ENCODE measurements at regions not wholly inside any gene's neighbourhood (a gene's known extent, or its start where the extent isn't known, plus 50 kb on each side); places are given as distances from the start of the nearest gene placed in this dataset.

GRCh38 chr16:51008037-51008436 lies 143.0 kb downstream of the SALL1 start:
- H3K27ac ChIP-seq (replicated peaks), result no peak overlapping the region
- no peaks in the 10 kb centered on the region for H3K4me1 ChIP-seq
- no peak for TF ChIP-seq CTCF (IDR thresholded peaks at IDR 0.05; ENCODE audit: borderline replicate concordance)
- DNase-seq, result no peak
- no peaks in the 10 kb centered on the region for H3K36me3 ChIP-seq
- no peak overlapping the region for H3K4me3 ChIP-seq
- H3K27me3 ChIP-seq (ENCODE audit: low read depth), result peaks cover 30% of the 10 kb centered on the region
- H3K9me3 ChIP-seq (replicated peaks), result peaks cover 21% of the 10 kb centered on the region
- intact Hi-C loops (cut with micrococcal nuclease), result no loop called here

- DNase-seq, result no peak
- no peak overlapping the region for H3K27ac ChIP-seq (replicated peaks)
- H3K36me3 ChIP-seq, result no peaks in the 10 kb centered on the region
- intact Hi-C loops (cut with micrococcal nuclease), result no loop called here
- no peaks in the 10 kb centered on the region for H3K4me1 ChIP-seq
- TF ChIP-seq CTCF (IDR thresholded peaks at IDR 0.05; ENCODE audit: borderline replicate concordance), result no peak
- H3K4me3 ChIP-seq, result no peak overlapping the region
- peaks cover 8% of the 10 kb centered on the region for H3K9me3 ChIP-seq (replicated peaks)
- H3K27me3 ChIP-seq (ENCODE audit: low read depth), result peaks cover 31% of the 10 kb centered on the region
These were observed 147.1 kb downstream of the SALL1 start for GRCh38 chr16:51003850-51004566.

GRCh38 chr16:51002881-51003490 lies 148.1 kb downstream of the SALL1 start:
- TF ChIP-seq CTCF (IDR thresholded peaks at IDR 0.05; ENCODE audit: borderline replicate concordance), result no peak
- no peak overlapping the region for H3K27ac ChIP-seq (replicated peaks)
- H3K9me3 ChIP-seq (replicated peaks), result peaks cover 7% of the 10 kb centered on the region
- no peaks in the 10 kb centered on the region for H3K36me3 ChIP-seq
- no peaks in the 10 kb centered on the region for H3K4me1 ChIP-seq
- DNase-seq, result no peak
- intact Hi-C loops (cut with micrococcal nuclease), result no loop called here
- H3K4me3 ChIP-seq, result no peak overlapping the region
- H3K27me3 ChIP-seq (ENCODE audit: low read depth), result peaks cover 25% of the 10 kb centered on the region

GRCh38 chr16:50999181-50999580 lies 151.9 kb downstream of the SALL1 start:
- intact Hi-C loops (cut with micrococcal nuclease), result no loop called here
- H3K36me3 ChIP-seq, result no peaks in the 10 kb centered on the region
- no peak for TF ChIP-seq CTCF (IDR thresholded peaks at IDR 0.05; ENCODE audit: borderline replicate concordance)
- no peak overlapping the region for H3K27ac ChIP-seq (replicated peaks)
- no peaks in the 10 kb centered on the region for H3K4me1 ChIP-seq
- H3K9me3 ChIP-seq (replicated peaks), result no peaks in the 10 kb centered on the region
- no peak overlapping the region for H3K4me3 ChIP-seq
- H3K27me3 ChIP-seq (ENCODE audit: low read depth), result peaks cover 10% of the 10 kb centered on the region
- no peak for DNase-seq

GRCh38 chr16:50998411-50998810 lies 152.7 kb downstream of the SALL1 start:
- intact Hi-C loops (cut with micrococcal nuclease), result no loop called here
- no peak for TF ChIP-seq CTCF (IDR thresholded peaks at IDR 0.05; ENCODE audit: borderline replicate concordance)

More at GRCh38 chr16:50998411-50998810, 152.7 kb downstream of the SALL1 start:
- Histone ChIP-seq H3K27me3 (ENCODE audit: low read depth) (peaks cover 10% of the 10 kb centered on the region), H3K4me1 (no peaks in the 10 kb centered on the region), H3K4me3 (no peak overlapping the region), H3K27ac (replicated peaks) (no peak overlapping the region), H3K9me3 (replicated peaks) (no peaks in the 10 kb centered on the region), H3K36me3 (no peaks in the 10 kb centered on the region)
- DNase-seq, result no peak

Data from left ventricle myocardium inferior (tissue), 1 donor.